Endothelial cell of umbilical vein (primary cell): ENCODE measurements at regions not wholly inside any gene's neighbourhood (a gene's known extent, or its start where the extent isn't known, plus 50 kb on each side); places are given as distances from the start of the nearest gene placed in this dataset.

Source experiments
- BruUV-seq: library from RNA; stranded (reverse); fragments of 400-500 nt; replicated peaks from 2 replicates; lab custom pipeline; 2021; lab: Mats Ljungman, UMichigan
- CTCF ChIA-PET: fragments of 300-600, 350-600 bp; sonication (Branson Sonifier 250); formaldehyde crosslinking; loops from one replicate; lab custom pipeline; 2021; ENCODE audit warnings: antibody characterized with exemption, inconsistent platforms; lab: Charles Lee
- POLR2A ChIA-PET: fragments of 300-600, 350-600 bp; sonication (Branson Sonifier 250); formaldehyde crosslinking; loops from one replicate; lab custom pipeline; 2021; ENCODE audit warnings: antibody characterized with exemption, inconsistent platforms; lab: Charles Lee
- DNase-seq: peaks from one replicate; pipeline ENCODE4 v3.0.0-alpha.2; 2011; ENCODE audit warnings: low read depth, low spot score
- FAIRE-seq: peaks from 2 replicates; lab custom pipeline; 2011; peaks lifted over from hg19 to GRCh38; lab: Jason Lieb, UNC
- H2AFZ ChIP-seq: 2 replicates; pipeline ENCODE4 v1.6.0; 2012; ENCODE audit warnings: low read depth, low read length, control low read depth, inconsistent platforms
- H3K27ac ChIP-seq: 2 replicates; pipeline ENCODE4 v1.5.1; 2011; ENCODE audit warnings: low read depth, mild to moderate bottlenecking, control low read depth, low read length, moderate library complexity; ENCODE audit not compliant: insufficient read depth
- H3K27me3 ChIP-seq, 2 experiments: 2 replicates each; pipeline versions ENCODE4 v1.6.0 to v1.6.1; 2011; ENCODE audit warnings: low read length in 2 of 2, mixed read lengths in 1 of 2; ENCODE audit not compliant: control insufficient read depth in 2 of 2, insufficient read depth in 2 of 2
- H3K36me3 ChIP-seq, 2 experiments: 2 replicates in 1 of 2; 3 replicates in 1 of 2; pipeline ENCODE4 v1.5.1; 2011; ENCODE audit warnings: low read length in 2 of 2, mild to moderate bottlenecking in 1 of 2, moderate library complexity in 1 of 2; ENCODE audit not compliant: control insufficient read depth in 2 of 2, insufficient read depth in 2 of 2; ENCODE audit errors: extremely low read depth in 1 of 2
- H3K4me1 ChIP-seq: 3 replicates; pipeline ENCODE4 v1.5.1; 2011; ENCODE audit warnings: mild to moderate bottlenecking, low read length; ENCODE audit not compliant: control insufficient read depth, insufficient read depth; ENCODE audit errors: extremely low read depth
- H3K4me2 ChIP-seq: 2 replicates; pipeline ENCODE4 v1.6.1; 2011; ENCODE audit warnings: low read length, control low read depth, mixed read lengths; ENCODE audit not compliant: insufficient read depth
- H3K4me3 ChIP-seq, 3 experiments: fragments of 200-600 bp in 1 of 3; sonication (generic), shearing (Covaris generic) in 1 of 3; replicated peaks in 1 of 3; 2 replicates each; pipeline ENCODE4 v1.5.1; 2011 to 2016; ENCODE audit warnings: control low read depth in 3 of 3, low read length in 3 of 3, mild to moderate bottlenecking in 2 of 3, inconsistent platforms in 1 of 3, low read depth in 1 of 3, moderate library complexity in 1 of 3; ENCODE audit not compliant: insufficient read depth in 1 of 3
- H3K79me2 ChIP-seq: 2 replicates; pipeline ENCODE4 v1.6.0; 2012; ENCODE audit warnings: low read length, inconsistent platforms; ENCODE audit not compliant: control insufficient read depth, insufficient read depth
- H3K9ac ChIP-seq: replicated peaks from 2 replicates; pipeline ENCODE3; 2011; ENCODE audit warnings: low read length, control low read depth; ENCODE audit not compliant: insufficient read depth; ENCODE audit errors: extremely low read depth
- H3K9me1 ChIP-seq: replicated peaks from 3 replicates; pipeline ENCODE4 v1.6.0; 2011; ENCODE audit warnings: mild to moderate bottlenecking, low read length; ENCODE audit not compliant: control insufficient read depth, insufficient read depth; ENCODE audit errors: extremely low read depth
- H3K9me3 ChIP-seq: replicated peaks from 2 replicates; pipeline ENCODE4 v1.5.1; 2012; ENCODE audit warnings: low read length, inconsistent platforms; ENCODE audit not compliant: control insufficient read depth, insufficient read depth
- H4K20me1 ChIP-seq: replicated peaks from 2 replicates; pipeline ENCODE3; 2011; ENCODE audit warnings: mild to moderate bottlenecking, low read length; ENCODE audit not compliant: control insufficient read depth, insufficient read depth; ENCODE audit errors: extremely low read depth
- EZH2 ChIP-seq: IDR thresholded peaks from 2 replicates; pipeline ENCODE4 v1.6.1; 2012; ENCODE audit warnings: borderline replicate concordance, low read depth, mild to moderate bottlenecking, moderate library complexity, low read length, inconsistent platforms; ENCODE audit not compliant: severe bottlenecking
- FOS ChIP-seq: IDR thresholded peaks from 2 replicates; pipeline ENCODE4 v1.6.1; 2011; ENCODE audit warnings: mild to moderate bottlenecking, low read length, moderate library complexity, borderline replicate concordance; ENCODE audit not compliant: insufficient read depth
- GATA2 ChIP-seq: IDR thresholded peaks from 2 replicates; pipeline ENCODE4 v1.7.0; 2011; ENCODE audit warnings: low read depth, mild to moderate bottlenecking, moderate library complexity, mixed read lengths, low read length; ENCODE audit not compliant: insufficient read length, insufficient read depth
- JUN ChIP-seq: IDR thresholded peaks from 2 replicates; pipeline ENCODE4 v1.6.1; 2011; ENCODE audit warnings: borderline replicate concordance, low read depth; ENCODE audit not compliant: insufficient read length, insufficient read depth
- MYC ChIP-seq: IDR thresholded peaks from one replicate; pipeline ENCODE4 v1.6.1; 2011; ENCODE audit warnings: mild to moderate bottlenecking, low read depth, low read length
- POLR2A ChIP-seq: IDR thresholded peaks from 2 replicates; pipeline ENCODE4 v1.6.1; 2012; ENCODE audit warnings: low read depth, mild to moderate bottlenecking, control low read depth, low read length
- POLR2AphosphoS5 ChIP-seq: IDR thresholded peaks from 2 replicates; pipeline ENCODE4 v1.6.1; 2012; ENCODE audit warnings: low read depth, mild to moderate bottlenecking, control low read depth, low read length, moderate library complexity; ENCODE audit not compliant: insufficient read depth
- dilution Hi-C: fragments of 300-500 bp; cut with MboI; formaldehyde crosslinking; loops from one replicate; pipeline ENCODE4 v1.15.0; 2019; ENCODE audit warnings: low sequenced_read_pairs; ENCODE audit not compliant: extremely low pct_ligation_motif_present
- intact Hi-C: fragments of 100-400 bp; cut with micrococcal nuclease; formaldehyde crosslinking; loops from one replicate; pipeline ENCODE4 v1.10.0; 2022
- TF ChIP-seq, protein P1 (sequence below), 2 donors: IDR thresholded peaks; 1 replicate in 1 of 2; 2 replicates in 1 of 2; pipeline ENCODE4 v1.5.1; 2011; ENCODE audit warnings: low read length in 2 of 2, mild to moderate bottlenecking in 2 of 2, moderate library complexity in 2 of 2, control low read depth in 1 of 2, inconsistent platforms in 1 of 2, low read depth in 1 of 2; ENCODE audit not compliant: insufficient read depth in 1 of 2; ENCODE audit errors: extremely low read depth in 1 of 2
- TF ChIP-seq, protein P2 (sequence below): IDR thresholded peaks from 2 replicates; pipeline ENCODE4 v1.6.1; 2011; ENCODE audit not compliant: insufficient read depth, insufficient read length

DNA sequence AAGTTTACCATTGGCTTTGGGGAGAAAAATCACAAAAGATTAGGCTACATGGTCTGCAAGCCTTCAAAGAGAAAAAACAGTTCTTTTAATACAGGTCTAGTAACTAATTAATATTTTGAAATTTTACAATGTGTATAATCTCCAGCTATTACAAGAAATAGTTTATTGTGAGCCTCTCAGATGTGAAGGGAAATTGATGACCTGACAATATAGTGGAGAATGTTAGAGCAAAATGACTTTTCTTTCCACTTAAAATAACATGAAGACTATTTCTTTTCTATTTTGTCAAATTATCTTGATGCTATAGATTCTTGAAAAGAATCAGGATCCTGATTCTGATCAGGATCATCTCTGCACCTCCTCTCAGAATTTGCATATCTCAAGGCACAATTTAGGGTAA lies 362.3 kb downstream of the PMP22 start:
- no peaks in the 10 kb centered on the region for H3K9me3 ChIP-seq
- POLR2A ChIA-PET: no interaction called here
- intact Hi-C loops: no loop called here
- CTCF ChIA-PET: no interaction called here
- no peaks in the 10 kb centered on the region for H4K20me1 ChIP-seq
- H3K4me1 ChIP-seq: no peaks in the 10 kb centered on the region
- FAIRE-seq: no peak
- H3K79me2 ChIP-seq: no peaks in the 10 kb centered on the region
- H3K27me3 ChIP-seq: no peaks in the 10 kb centered on the region
- no peak overlapping the region for H3K4me3 ChIP-seq
- TF ChIP-seq, protein P1, sequence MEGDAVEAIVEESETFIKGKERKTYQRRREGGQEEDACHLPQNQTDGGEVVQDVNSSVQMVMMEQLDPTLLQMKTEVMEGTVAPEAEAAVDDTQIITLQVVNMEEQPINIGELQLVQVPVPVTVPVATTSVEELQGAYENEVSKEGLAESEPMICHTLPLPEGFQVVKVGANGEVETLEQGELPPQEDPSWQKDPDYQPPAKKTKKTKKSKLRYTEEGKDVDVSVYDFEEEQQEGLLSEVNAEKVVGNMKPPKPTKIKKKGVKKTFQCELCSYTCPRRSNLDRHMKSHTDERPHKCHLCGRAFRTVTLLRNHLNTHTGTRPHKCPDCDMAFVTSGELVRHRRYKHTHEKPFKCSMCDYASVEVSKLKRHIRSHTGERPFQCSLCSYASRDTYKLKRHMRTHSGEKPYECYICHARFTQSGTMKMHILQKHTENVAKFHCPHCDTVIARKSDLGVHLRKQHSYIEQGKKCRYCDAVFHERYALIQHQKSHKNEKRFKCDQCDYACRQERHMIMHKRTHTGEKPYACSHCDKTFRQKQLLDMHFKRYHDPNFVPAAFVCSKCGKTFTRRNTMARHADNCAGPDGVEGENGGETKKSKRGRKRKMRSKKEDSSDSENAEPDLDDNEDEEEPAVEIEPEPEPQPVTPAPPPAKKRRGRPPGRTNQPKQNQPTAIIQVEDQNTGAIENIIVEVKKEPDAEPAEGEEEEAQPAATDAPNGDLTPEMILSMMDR (IDR thresholded peaks at IDR 0.05; ENCODE audit: extremely low read depth in 1 of 2, insufficient read depth in 1 of 2, low read depth in 1 of 2, low read length in 2 of 2): no peak
- TF ChIP-seq EZH2: no peak
- TF ChIP-seq FOS: no peak
- H3K4me2 ChIP-seq: no peak overlapping the region
- dilution Hi-C loops: no loop called here
- BruUV-seq: no TSS peak
- no peak overlapping the region for H3K9ac ChIP-seq
- no peaks in the 10 kb centered on the region for H3K9me1 ChIP-seq
- no peak overlapping the region for H3K27ac ChIP-seq
- no peaks in the 10 kb centered on the region for H3K36me3 ChIP-seq
- DNase-seq: no peak
- no peak overlapping the region for H2AFZ ChIP-seq

DNA sequence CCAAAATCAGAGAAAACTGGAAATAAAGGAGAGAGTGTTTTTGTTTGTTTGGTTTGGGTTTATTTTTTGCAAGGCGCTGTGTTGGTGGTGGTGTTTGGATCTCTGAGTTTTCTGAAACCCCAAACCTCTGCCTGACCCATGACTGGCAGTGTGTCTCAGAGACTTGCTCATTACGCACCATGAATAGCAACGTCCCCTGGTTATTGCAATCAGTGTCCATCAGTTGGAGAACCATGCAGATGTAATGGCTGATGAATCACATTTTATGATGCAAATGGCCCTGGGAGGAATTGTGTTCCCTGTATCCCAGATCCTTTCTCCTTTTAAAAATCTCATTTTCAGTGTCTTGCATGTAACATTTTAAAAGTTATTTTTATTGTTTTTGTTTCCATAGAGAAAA lies 362.8 kb downstream of the PMP22 start:
- Histone ChIP-seq H2AFZ (no peak overlapping the region), H3K9me3 (no peaks in the 10 kb centered on the region), H3K9me1 (no peaks in the 10 kb centered on the region), H3K79me2 (no peaks in the 10 kb centered on the region), H3K27ac (no peak overlapping the region), H3K36me3 (no peaks in the 10 kb centered on the region), H3K9ac (no peak overlapping the region), H3K4me2 (no peak overlapping the region), H4K20me1 (no peaks in the 10 kb centered on the region), H3K4me3 (no peak overlapping the region), H3K27me3 (no peaks in the 10 kb centered on the region), H3K4me1 (no peaks in the 10 kb centered on the region)
- TF ChIP-seq, protein P1 (IDR thresholded peaks at IDR 0.05; ENCODE audit: extremely low read depth in 1 of 2, insufficient read depth in 1 of 2, low read depth in 1 of 2, low read length in 2 of 2): no peak
- TF ChIP-seq POLR2A (no peak), EZH2 (no peak), FOS (no peak), JUN (no peak), POLR2AphosphoS5 (no peak), MYC (no peak), GATA2 (no peak)
- TF ChIP-seq, protein P2, sequence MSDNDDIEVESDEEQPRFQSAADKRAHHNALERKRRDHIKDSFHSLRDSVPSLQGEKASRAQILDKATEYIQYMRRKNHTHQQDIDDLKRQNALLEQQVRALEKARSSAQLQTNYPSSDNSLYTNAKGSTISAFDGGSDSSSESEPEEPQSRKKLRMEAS: no peak
- dilution Hi-C loops (no loop called here), intact Hi-C loops (no loop called here)
- no TSS peak for BruUV-seq
- DNase-seq (no peak), FAIRE-seq (no peak)
- ChIA-PET CTCF (no interaction called here), POLR2A (no interaction called here)
